Activated CD4-positive, alpha-beta T cell treated with anti-CD3 and anti-CD28 coated beads, Interleukin-2, amount 10 ng/mL, durations not matched to agents 7 days and 5 days (primary cell): ENCODE measurements at regions not wholly inside any gene's neighbourhood (a gene's known extent, or its start where the extent isn't known, plus 50 kb on each side); places are given as distances from the start of the nearest gene placed in this dataset.
"Not testable (repeated sequence)": the region's sequence is repeated elsewhere in the genome, so short reads cannot be mapped to it uniquely, and the experiment has no call there.

ENCODE experiments used
- CTCF ChIA-PET: fragments of 350-600 bp; sonication (Branson Sonifier 250); formaldehyde crosslinking; loops from one replicate; lab custom pipeline; 2021; ENCODE audit warnings: antibody characterized with exemption; lab: Charles Lee
- POLR2A ChIA-PET: fragments of 350-600 bp; sonication (Branson Sonifier 250); formaldehyde crosslinking; loops from one replicate; lab custom pipeline; 2021; ENCODE audit warnings: antibody characterized with exemption; lab: Charles Lee
- DNase-seq: peaks from one replicate; pipeline ENCODE4 v3.0.0-alpha.2; 2020
- H3K27ac Mint-ChIP-seq: one replicate; pipeline ENCODE4 v1.8.0; 2021; ENCODE audit warnings: mild to moderate bottlenecking, moderate library complexity, mixed read lengths
- H3K27me3 Mint-ChIP-seq: one replicate; pipeline ENCODE4 v1.8.0; 2021; ENCODE audit warnings: mixed read lengths
- H3K36me3 Mint-ChIP-seq: one replicate; pipeline ENCODE4 v1.8.0; 2021; ENCODE audit warnings: low read depth, mixed read lengths
- H3K4me1 Mint-ChIP-seq: one replicate; pipeline ENCODE4 v1.8.0; 2021; ENCODE audit warnings: mixed read lengths
- H3K4me3 Mint-ChIP-seq: one replicate; pipeline ENCODE4 v1.8.0; 2021; ENCODE audit warnings: mild to moderate bottlenecking, moderate library complexity, mixed read lengths
- H3K9me3 Mint-ChIP-seq: one replicate; pipeline ENCODE4 v1.8.0; 2021; ENCODE audit warnings: mixed read lengths

GRCh38 chr18:11501352-11501751 is 108.0 kb upstream of the SLC35G4 start:
- Mint-ChIP-seq H3K27me3 (peaks cover 7% of the 10 kb centered on the region), H3K27ac (no peak overlapping the region), H3K4me1 (no peaks in the 10 kb centered on the region), H3K36me3 (no peaks in the 10 kb centered on the region), H3K4me3 (no peak overlapping the region), H3K9me3 (no peaks in the 10 kb centered on the region)
- ChIA-PET CTCF (no interaction called here), POLR2A (no interaction called here)
- no peak for DNase-seq

GRCh38 chr18:11500153-11501122 is 109.0 kb upstream of the SLC35G4 start:
- no peaks in the 10 kb centered on the region for H3K36me3 Mint-ChIP-seq
- H3K4me1 Mint-ChIP-seq: no peaks in the 10 kb centered on the region
- no peaks in the 10 kb centered on the region for H3K9me3 Mint-ChIP-seq
- H3K27ac Mint-ChIP-seq: no peak overlapping the region
- H3K27me3 Mint-ChIP-seq: peaks cover 9% of the 10 kb centered on the region
- ChIA-PET POLR2A (no interaction called here), CTCF (no interaction called here)
- H3K4me3 Mint-ChIP-seq: no peak overlapping the region
- DNase-seq: no peak

- ChIA-PET CTCF (no interaction called here), POLR2A (no interaction called here)
- Mint-ChIP-seq H3K36me3 (no peaks in the 10 kb centered on the region), H3K4me3 (no peak overlapping the region), H3K27me3 (peaks cover 4% of the 10 kb centered on the region), H3K4me1 (no peaks in the 10 kb centered on the region), H3K9me3 (no peaks in the 10 kb centered on the region), H3K27ac (no peak overlapping the region)
- DNase-seq: no peak
Measured at GRCh38 chr18:11498821-11499220, 110.6 kb upstream of the SLC35G4 start.

GRCh38 chr18:11497585-11497984 is 111.8 kb upstream of the SLC35G4 start:
- peaks cover 2% of the 10 kb centered on the region for H3K27me3 Mint-ChIP-seq
- no peaks in the 10 kb centered on the region for H3K36me3 Mint-ChIP-seq
- no peaks in the 10 kb centered on the region for H3K9me3 Mint-ChIP-seq
- H3K4me1 Mint-ChIP-seq: no peaks in the 10 kb centered on the region
- no peak overlapping the region for H3K4me3 Mint-ChIP-seq
- CTCF ChIA-PET: no interaction called here
- H3K27ac Mint-ChIP-seq: no peak overlapping the region
- POLR2A ChIA-PET: no interaction called here
- no peak for DNase-seq

- Mint-ChIP-seq H3K27me3 (peaks cover 2% of the 10 kb centered on the region), H3K4me3 (no peak overlapping the region), H3K4me1 (no peaks in the 10 kb centered on the region), H3K27ac (no peak overlapping the region), H3K36me3 (no peaks in the 10 kb centered on the region), H3K9me3 (no peaks in the 10 kb centered on the region)
- POLR2A ChIA-PET: no interaction called here
- no peak for DNase-seq
- CTCF ChIA-PET: no interaction called here
Measured at GRCh38 chr18:11496526-11497172, 112.7 kb upstream of the SLC35G4 start.

- DNase-seq: no peak
- Mint-ChIP-seq H3K27ac (no peak overlapping the region), H3K27me3 (peaks cover 2% of the 10 kb centered on the region), H3K9me3 (no peaks in the 10 kb centered on the region), H3K36me3 (no peaks in the 10 kb centered on the region), H3K4me3 (no peak overlapping the region), H3K4me1 (no peaks in the 10 kb centered on the region)
- POLR2A ChIA-PET: no interaction called here
- CTCF ChIA-PET: no interaction called here
Measured at GRCh38 chr18:11495441-11495840, 114.0 kb upstream of the SLC35G4 start.

GRCh38 chr18:11494107-11494506 is 115.3 kb upstream of the SLC35G4 start:
- no peak for DNase-seq
- ChIA-PET CTCF (no interaction called here), POLR2A (no interaction called here)
- peaks cover 2% of the 10 kb centered on the region for H3K27me3 Mint-ChIP-seq
- no peak overlapping the region for H3K4me3 Mint-ChIP-seq
- H3K27ac Mint-ChIP-seq: no peak overlapping the region
- no peaks in the 10 kb centered on the region for H3K9me3 Mint-ChIP-seq
- H3K36me3 Mint-ChIP-seq: no peaks in the 10 kb centered on the region
- H3K4me1 Mint-ChIP-seq: no peaks in the 10 kb centered on the region

GRCh38 chr18:11489266-11489899 is 120.0 kb upstream of the SLC35G4 start:
- no peak overlapping the region for H3K4me3 Mint-ChIP-seq
- DNase-seq: no peak
- POLR2A ChIA-PET: no interaction called here
- no peaks in the 10 kb centered on the region for H3K36me3 Mint-ChIP-seq
- H3K4me1 Mint-ChIP-seq: no peaks in the 10 kb centered on the region
- H3K27ac Mint-ChIP-seq: no peak overlapping the region
- H3K27me3 Mint-ChIP-seq: no peaks in the 10 kb centered on the region
- H3K9me3 Mint-ChIP-seq: no peaks in the 10 kb centered on the region
- CTCF ChIA-PET: no interaction called here

GRCh38 chr18:11488175-11488574 is 121.2 kb upstream of the SLC35G4 start:
- ChIA-PET CTCF (no interaction called here), POLR2A (no interaction called here)
- H3K4me1 Mint-ChIP-seq: no peaks in the 10 kb centered on the region
- no peaks in the 10 kb centered on the region for H3K27me3 Mint-ChIP-seq
- no peaks in the 10 kb centered on the region for H3K36me3 Mint-ChIP-seq
- H3K27ac Mint-ChIP-seq: no peak overlapping the region
- DNase-seq: no peak
- no peak overlapping the region for H3K4me3 Mint-ChIP-seq
- no peaks in the 10 kb centered on the region for H3K9me3 Mint-ChIP-seq

GRCh38 chr18:11487390-11487789 is 122.0 kb upstream of the SLC35G4 start:
- no peak overlapping the region for H3K4me3 Mint-ChIP-seq
- no peaks in the 10 kb centered on the region for H3K9me3 Mint-ChIP-seq
- no peaks in the 10 kb centered on the region for H3K4me1 Mint-ChIP-seq
- H3K36me3 Mint-ChIP-seq: no peaks in the 10 kb centered on the region
- CTCF ChIA-PET: no interaction called here
- POLR2A ChIA-PET: no interaction called here
- no peak for DNase-seq
- H3K27ac Mint-ChIP-seq: no peak overlapping the region
- no peaks in the 10 kb centered on the region for H3K27me3 Mint-ChIP-seq

- no peaks in the 10 kb centered on the region for H3K36me3 Mint-ChIP-seq
- no peak for DNase-seq
- H3K4me1 Mint-ChIP-seq: no peaks in the 10 kb centered on the region
- H3K27ac Mint-ChIP-seq: no peak overlapping the region
- no peaks in the 10 kb centered on the region for H3K27me3 Mint-ChIP-seq
- POLR2A ChIA-PET: no interaction called here
- H3K9me3 Mint-ChIP-seq: no peaks in the 10 kb centered on the region
- CTCF ChIA-PET: interaction anchor here (1.0 kb wide), 1 partner anchor 28 kb away, joined by 3 read pairs; no protein-coding TSS in a partner anchor
- H3K4me3 Mint-ChIP-seq: no peak overlapping the region
Measured at GRCh38 chr18:11482271-11482670, 127.1 kb upstream of the SLC35G4 start.

GRCh38 chr18:11480692-11481091 is 128.7 kb upstream of the SLC35G4 start:
- Mint-ChIP-seq H3K4me1 (no peaks in the 10 kb centered on the region), H3K4me3 (no peak overlapping the region), H3K36me3 (no peaks in the 10 kb centered on the region), H3K27me3 (no peaks in the 10 kb centered on the region), H3K9me3 (no peaks in the 10 kb centered on the region), H3K27ac (no peak overlapping the region)
- POLR2A ChIA-PET: no interaction called here
- no peak for DNase-seq
- CTCF ChIA-PET: no interaction called here

- CTCF ChIA-PET, H3K9me3 Mint-ChIP-seq, H3K4me3 Mint-ChIP-seq, H3K36me3 Mint-ChIP-seq, DNase-seq, H3K27ac Mint-ChIP-seq, H3K4me1 Mint-ChIP-seq, POLR2A ChIA-PET, H3K27me3 Mint-ChIP-seq: not testable (repeated sequence)
Measured at GRCh38 chr18:11479031-11479430, 130.4 kb upstream of the SLC35G4 start.
